ENCODE measurements at regions not wholly inside any gene's neighbourhood (a gene's known extent, or its start where the extent isn't known, plus 50 kb on each side); places are given as distances from the start of the nearest gene placed in this dataset.

DNA sequence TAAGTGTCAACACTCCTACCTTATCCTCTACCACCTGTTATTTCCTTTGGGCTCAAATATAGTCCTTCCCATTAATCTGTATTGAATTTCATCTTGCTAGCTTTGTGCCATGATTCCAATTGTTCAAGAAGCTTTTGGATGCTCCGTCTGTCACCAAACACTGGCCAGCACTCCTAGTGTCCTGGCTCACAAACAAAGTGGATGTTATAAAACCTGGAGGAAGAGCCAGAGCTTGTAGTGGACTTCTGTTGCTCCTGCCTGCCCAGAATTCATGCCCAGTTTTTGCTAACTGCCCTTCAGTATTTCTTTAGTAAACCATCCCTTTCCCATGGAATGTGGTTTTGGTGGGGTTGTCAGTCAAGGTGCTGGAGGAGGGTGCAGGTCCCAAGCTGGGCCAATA lies 77.2 kb upstream of the HS3ST2 start:
- Histone ChIP-seq H3K36me3 (ENCODE audit: control insufficient read depth, insufficient read depth, low read length) (no peaks in the 10 kb centered on the region), H3K27me3 (replicated peaks; ENCODE audit: control insufficient read depth, insufficient read depth, low read length) (no peaks in the 10 kb centered on the region), H3K4me1 (no peaks in the 10 kb centered on the region), H3K4me3 (ENCODE audit: low read depth, low read length) (no peak overlapping the region), H3K9me3 (no peaks in the 10 kb centered on the region)
- TF ChIP-seq, protein P1, sequence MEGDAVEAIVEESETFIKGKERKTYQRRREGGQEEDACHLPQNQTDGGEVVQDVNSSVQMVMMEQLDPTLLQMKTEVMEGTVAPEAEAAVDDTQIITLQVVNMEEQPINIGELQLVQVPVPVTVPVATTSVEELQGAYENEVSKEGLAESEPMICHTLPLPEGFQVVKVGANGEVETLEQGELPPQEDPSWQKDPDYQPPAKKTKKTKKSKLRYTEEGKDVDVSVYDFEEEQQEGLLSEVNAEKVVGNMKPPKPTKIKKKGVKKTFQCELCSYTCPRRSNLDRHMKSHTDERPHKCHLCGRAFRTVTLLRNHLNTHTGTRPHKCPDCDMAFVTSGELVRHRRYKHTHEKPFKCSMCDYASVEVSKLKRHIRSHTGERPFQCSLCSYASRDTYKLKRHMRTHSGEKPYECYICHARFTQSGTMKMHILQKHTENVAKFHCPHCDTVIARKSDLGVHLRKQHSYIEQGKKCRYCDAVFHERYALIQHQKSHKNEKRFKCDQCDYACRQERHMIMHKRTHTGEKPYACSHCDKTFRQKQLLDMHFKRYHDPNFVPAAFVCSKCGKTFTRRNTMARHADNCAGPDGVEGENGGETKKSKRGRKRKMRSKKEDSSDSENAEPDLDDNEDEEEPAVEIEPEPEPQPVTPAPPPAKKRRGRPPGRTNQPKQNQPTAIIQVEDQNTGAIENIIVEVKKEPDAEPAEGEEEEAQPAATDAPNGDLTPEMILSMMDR (IDR thresholded peaks at IDR 0.05; ENCODE audit: insufficient read depth in 1 of 2, low read depth in 1 of 2, low read length in 1 of 2, severe bottlenecking in 1 of 2, unreplicated experiment in 1 of 2), result no peak
- Mint-ChIP-seq H3K27me3 (ENCODE audit: insufficient read depth, unreplicated experiment) (peaks cover 6% of the 10 kb centered on the region), H3K36me3 (ENCODE audit: insufficient read depth, unreplicated experiment) (no peaks in the 10 kb centered on the region), H3K27ac (ENCODE audit: unreplicated experiment) (no peak overlapping the region), H3K4me3 (ENCODE audit: unreplicated experiment) (no peak overlapping the region), H3K9me3 (ENCODE audit: unreplicated experiment) (no peaks in the 10 kb centered on the region), H3K4me1 (ENCODE audit: low read depth, unreplicated experiment) (no peaks in the 10 kb centered on the region)
- intact Hi-C loops (cut with micrococcal nuclease; ENCODE audit: unreplicated experiment), result no loop called here
- DNase-seq, result no peak
- BruUV-seq (replicated peaks), result no TSS peak
- ChIA-PET POLR2A (no interaction called here), CTCF (no interaction called here)

DNA sequence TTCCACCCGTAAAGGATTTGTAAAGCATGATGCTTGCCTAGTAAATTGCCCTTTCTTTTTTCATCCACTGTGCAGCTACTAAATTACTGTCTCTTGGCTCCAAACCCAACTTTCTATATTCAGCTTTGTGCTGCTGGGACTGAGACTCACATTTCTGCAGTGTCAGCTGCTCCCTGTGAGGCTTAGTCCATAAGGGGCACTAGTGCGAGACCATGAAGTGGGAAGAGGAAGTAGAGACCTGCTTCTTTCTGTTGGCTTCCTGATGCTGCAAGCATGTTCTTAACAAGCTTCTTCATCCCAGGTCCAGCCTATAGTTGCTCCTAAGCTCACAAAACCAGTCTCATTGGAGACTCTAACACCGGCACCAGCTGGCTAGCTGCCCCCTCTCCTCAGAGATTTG lies 74.9 kb upstream of the HS3ST2 start:
- no TSS peak for BruUV-seq (replicated peaks)
- no peaks in the 10 kb centered on the region for H3K36me3 Mint-ChIP-seq (ENCODE audit: insufficient read depth, unreplicated experiment)
- Histone ChIP-seq H3K4me1 (no peaks in the 10 kb centered on the region), H3K36me3 (ENCODE audit: control insufficient read depth, insufficient read depth, low read length) (no peaks in the 10 kb centered on the region), H3K4me3 (ENCODE audit: low read depth, low read length) (no peak overlapping the region), H3K9me3 (no peaks in the 10 kb centered on the region), H3K27me3 (replicated peaks; ENCODE audit: control insufficient read depth, insufficient read depth, low read length) (no peaks in the 10 kb centered on the region)
- DNase-seq, result no peak
- no peaks in the 10 kb centered on the region for H3K4me1 Mint-ChIP-seq (ENCODE audit: low read depth, unreplicated experiment)
- CTCF ChIA-PET, result no interaction called here
- peaks cover 3% of the 10 kb centered on the region for H3K27me3 Mint-ChIP-seq (ENCODE audit: insufficient read depth, unreplicated experiment)
- POLR2A ChIA-PET, result no interaction called here
- no peak overlapping the region for H3K4me3 Mint-ChIP-seq (ENCODE audit: unreplicated experiment)
- TF ChIP-seq, protein P1 (IDR thresholded peaks at IDR 0.05; ENCODE audit: insufficient read depth in 1 of 2, low read depth in 1 of 2, low read length in 1 of 2, severe bottlenecking in 1 of 2, unreplicated experiment in 1 of 2), result no peak
- no peak overlapping the region for H3K27ac Mint-ChIP-seq (ENCODE audit: unreplicated experiment)
- H3K9me3 Mint-ChIP-seq (ENCODE audit: unreplicated experiment), result no peaks in the 10 kb centered on the region
- intact Hi-C loops (cut with micrococcal nuclease; ENCODE audit: unreplicated experiment), result no loop called here

DNA sequence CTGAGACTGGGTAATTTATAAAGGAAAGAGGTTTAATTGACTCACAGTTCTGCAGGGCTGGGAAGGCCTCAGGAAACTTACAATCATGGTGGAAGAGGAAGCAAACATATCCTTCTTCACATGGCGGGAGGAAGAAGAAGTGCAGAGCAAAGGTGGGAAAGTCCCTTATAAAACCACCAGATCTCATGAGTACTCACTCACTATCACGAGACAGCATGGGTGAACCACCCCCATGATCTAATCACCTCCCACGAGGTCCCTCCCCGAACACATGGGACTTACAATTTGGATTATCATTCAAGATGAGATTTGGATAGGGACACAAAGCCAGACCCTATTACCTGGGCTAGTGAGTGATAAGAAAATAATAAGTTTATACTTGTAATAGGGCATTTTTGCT lies 70.6 kb upstream of the HS3ST2 start:
- no peaks in the 10 kb centered on the region for H3K27me3 ChIP-seq (replicated peaks; ENCODE audit: control insufficient read depth, insufficient read depth, low read length)
- H3K4me3 ChIP-seq (ENCODE audit: low read depth, low read length), result no peak overlapping the region
- ChIA-PET POLR2A (no interaction called here), CTCF (no interaction called here)
- H3K36me3 ChIP-seq (ENCODE audit: control insufficient read depth, insufficient read depth, low read length), result no peaks in the 10 kb centered on the region
- no TSS peak for BruUV-seq (replicated peaks)
- no peaks in the 10 kb centered on the region for H3K9me3 ChIP-seq
- intact Hi-C loops (cut with micrococcal nuclease; ENCODE audit: unreplicated experiment), result no loop called here
- peaks cover 10% of the 10 kb centered on the region for H3K27me3 Mint-ChIP-seq (ENCODE audit: insufficient read depth, unreplicated experiment)
- H3K27ac Mint-ChIP-seq (ENCODE audit: unreplicated experiment), result no peak overlapping the region
- no peak overlapping the region for H3K4me3 Mint-ChIP-seq (ENCODE audit: unreplicated experiment)
- DNase-seq, result no peak
- H3K9me3 Mint-ChIP-seq (ENCODE audit: unreplicated experiment), result no peaks in the 10 kb centered on the region
- H3K4me1 ChIP-seq, result no peaks in the 10 kb centered on the region
- H3K4me1 Mint-ChIP-seq (ENCODE audit: low read depth, unreplicated experiment), result no peaks in the 10 kb centered on the region
- TF ChIP-seq, protein P1 (IDR thresholded peaks at IDR 0.05; ENCODE audit: insufficient read depth in 1 of 2, low read depth in 1 of 2, low read length in 1 of 2, severe bottlenecking in 1 of 2, unreplicated experiment in 1 of 2), result no peak
- no peaks in the 10 kb centered on the region for H3K36me3 Mint-ChIP-seq (ENCODE audit: insufficient read depth, unreplicated experiment)

Measured in Caco-2 (cell line).